Mesothelial cell of epicardium (in vitro differentiated cells): ENCODE measurements at regions not wholly inside any gene's neighbourhood (a gene's known extent, or its start where the extent isn't known, plus 50 kb on each side); places are given as distances from the start of the nearest gene placed in this dataset.

Source experiments
- DNase-seq, 2 experiments: peaks; one replicate each; pipeline ENCODE4 v3.0.0; 2021; ENCODE audit warnings: low spot score in 2 of 2; ENCODE audit not compliant: unreplicated experiment in 2 of 2
- H3K27ac Mint-ChIP-seq: 2 replicates; pipeline ENCODE4 v1.8.0; 2021; ENCODE audit warnings: mixed read lengths
- H3K27me3 Mint-ChIP-seq: 2 replicates; pipeline ENCODE4 v1.8.0; 2021; ENCODE audit warnings: low read depth, mixed read lengths
- H3K36me3 Mint-ChIP-seq: 2 replicates; pipeline ENCODE4 v1.8.0; 2021; ENCODE audit warnings: mixed read lengths
- H3K4me1 Mint-ChIP-seq: 2 replicates; pipeline ENCODE4 v1.8.0; 2021; ENCODE audit warnings: mixed read lengths
- H3K4me3 Mint-ChIP-seq: 2 replicates; pipeline ENCODE4 v1.8.0; 2021; ENCODE audit warnings: mild to moderate bottlenecking, moderate library complexity, mixed read lengths
- H3K9me3 Mint-ChIP-seq: 2 replicates; pipeline ENCODE4 v1.8.0; 2021; ENCODE audit warnings: mixed read lengths
- CTCF ChIP-seq: fragments of 200-600 bp; sonication (generic); IDR thresholded peaks from one replicate; pipeline ENCODE4 v1.5.0; 2021; ENCODE audit warnings: antibody characterized with exemption; ENCODE audit not compliant: unreplicated experiment

- Mint-ChIP-seq H3K4me3 (no peak overlapping the region), H3K27ac (no peak overlapping the region), H3K9me3 (peaks cover 5% of the 10 kb centered on the region), H3K4me1 (no peaks in the 10 kb centered on the region), H3K27me3 (peaks cover 1% of the 10 kb centered on the region), H3K36me3 (no peaks in the 10 kb centered on the region)
- DNase-seq = no peak
- no peak for TF ChIP-seq CTCF
Measured at GRCh38 chr5:164038128-164038783, 532.8 kb downstream of the MAT2B start.

- Mint-ChIP-seq H3K4me3 (no peak overlapping the region), H3K4me1 (no peaks in the 10 kb centered on the region), H3K36me3 (no peaks in the 10 kb centered on the region), H3K27ac (no peak overlapping the region), H3K27me3 (peaks cover 12% of the 10 kb centered on the region), H3K9me3 (no peaks in the 10 kb centered on the region)
- TF ChIP-seq CTCF = no peak
- no peak for DNase-seq
Measured at GRCh38 chr5:164041105-164041504, 535.7 kb downstream of the MAT2B start.

- H3K27ac Mint-ChIP-seq = no peak overlapping the region
- no peaks in the 10 kb centered on the region for H3K36me3 Mint-ChIP-seq
- no peak for DNase-seq
- H3K4me3 Mint-ChIP-seq = no peak overlapping the region
- TF ChIP-seq CTCF = no peak
- no peaks in the 10 kb centered on the region for H3K9me3 Mint-ChIP-seq
- peaks cover 4% of the 10 kb centered on the region for H3K4me1 Mint-ChIP-seq
- H3K27me3 Mint-ChIP-seq = peaks cover 18% of the 10 kb centered on the region
Measured at GRCh38 chr5:164048359-164048926, 543.0 kb downstream of the MAT2B start.

GRCh38 chr5:164051745-164052144 is 546.3 kb downstream of the MAT2B start:
- peaks cover 4% of the 10 kb centered on the region for H3K4me1 Mint-ChIP-seq
- H3K36me3 Mint-ChIP-seq = no peaks in the 10 kb centered on the region
- peaks cover 3% of the 10 kb centered on the region for H3K27me3 Mint-ChIP-seq
- no peak overlapping the region for H3K27ac Mint-ChIP-seq
- TF ChIP-seq CTCF = no peak
- no peaks in the 10 kb centered on the region for H3K9me3 Mint-ChIP-seq
- no peak overlapping the region for H3K4me3 Mint-ChIP-seq
- DNase-seq = no peak

GRCh38 chr5:164052536-164053093 is 547.2 kb downstream of the MAT2B start:
- Mint-ChIP-seq H3K9me3 (no peaks in the 10 kb centered on the region), H3K4me3 (no peak overlapping the region), H3K4me1 (peaks cover 4% of the 10 kb centered on the region), H3K27me3 (no peaks in the 10 kb centered on the region), H3K27ac (no peak overlapping the region), H3K36me3 (no peaks in the 10 kb centered on the region)
- no peak for DNase-seq
- no peak for TF ChIP-seq CTCF
